K562 (cell line): ENCODE measurements at regions not wholly inside any gene's neighbourhood (a gene's known extent, or its start where the extent isn't known, plus 50 kb on each side); places are given as distances from the start of the nearest gene placed in this dataset.

ENCODE experiments used
- ATAC-seq: fragments of 200-7000 bp; cut with Tn5 transposase; 3 replicates; pipeline ENCODE4 v1.9.1; 2020; ENCODE audit warnings: moderate library complexity
- BruUV-seq: library from RNA; stranded (reverse); fragments of 400-500 nt; replicated peaks from 2 replicates; lab custom pipeline; 2021; lab: Mats Ljungman, UMichigan
- CTCF ChIA-PET: fragments of 300-600 bp; formaldehyde crosslinking; extraction: SDS; loops from one replicate; lab custom pipeline; 2021; ENCODE audit warnings: low intra/inter-chr PET ratio; lab: Yijun Ruan, JAX
- POLR2A ChIA-PET: fragments of 300-600, 350-650 bp; sonication (Branson Sonifier 250); formaldehyde crosslinking; extraction: SDS; loops from one replicate; lab custom pipeline; 2021; ENCODE audit warnings: antibody characterized with exemption, inconsistent platforms; lab: Yijun Ruan, JAX
- DNase-seq, 4 experiments: peaks; one replicate each; pipeline versions ENCODE4 v3.0.0 to v3.0.0-alpha.2; 2011 to 2018; ENCODE audit warnings: low spot score in 3 of 4, mixed read lengths in 3 of 4; ENCODE audit errors: extremely low read depth in 1 of 4
- FAIRE-seq: peaks from 2 replicates; lab custom pipeline; 2011; peaks lifted over from hg19 to GRCh38; lab: Jason Lieb, UNC
- H2AFZ ChIP-seq: 2 replicates; pipeline ENCODE4 v1.6.0; 2011; ENCODE audit warnings: low read depth, low read length, control low read depth, inconsistent platforms
- H3K27ac ChIP-seq: fragments of 200-600 bp; 3 replicates; pipeline ENCODE4 v1.8.0; 2011; ENCODE audit warnings: low read depth, mild to moderate bottlenecking, control low read depth, inconsistent platforms, low read length, moderate library complexity, mixed read lengths; ENCODE audit errors: extremely low read depth
- H3K27me3 ChIP-seq, 2 experiments: fragments of 300-600 bp in 1 of 2; 2 replicates in 1 of 2; 3 replicates in 1 of 2; pipeline versions ENCODE4 v1.6.0 to v1.8.0; 2011; ENCODE audit warnings: inconsistent platforms in 2 of 2, low read length in 2 of 2, mild to moderate bottlenecking in 1 of 2, mixed read lengths in 1 of 2, moderate library complexity in 1 of 2; ENCODE audit not compliant: control insufficient read depth in 2 of 2, insufficient read depth in 2 of 2
- H3K36me3 ChIP-seq: fragments of 300-600 bp; 3 replicates; pipeline ENCODE4 v1.8.0; 2011; ENCODE audit warnings: mild to moderate bottlenecking, low read length, inconsistent platforms; ENCODE audit not compliant: control insufficient read depth, insufficient read depth
- H3K4me1 ChIP-seq, 2 experiments: fragments of 200-600 bp in 1 of 2; replicated peaks in 1 of 2; 2 replicates in 1 of 2; 3 replicates in 1 of 2; pipeline versions ENCODE4 v1.5.1 to v1.8.0; 2011; ENCODE audit warnings: inconsistent platforms in 2 of 2, low read length in 2 of 2, mild to moderate bottlenecking in 1 of 2, mixed read lengths in 1 of 2, moderate library complexity in 1 of 2; ENCODE audit not compliant: control insufficient read depth in 2 of 2, insufficient read depth in 2 of 2
- H3K4me2 ChIP-seq: 2 replicates; pipeline ENCODE4 v1.6.1; 2011; ENCODE audit warnings: low read length, control low read depth, inconsistent platforms, mixed read lengths; ENCODE audit not compliant: insufficient read depth
- H3K4me3 ChIP-seq: fragments of 200-600 bp; sonication (generic), shearing (Covaris generic); 2 replicates; pipeline ENCODE4 v1.5.1; 2016; ENCODE audit warnings: control low read depth, inconsistent platforms
- H3K79me2 ChIP-seq: fragments of 200-600 bp; 3 replicates; pipeline ENCODE4 v1.8.0; 2011; ENCODE audit warnings: low read length, inconsistent platforms; ENCODE audit not compliant: control insufficient read depth, insufficient read depth
- H3K9ac ChIP-seq, 2 experiments: 2 replicates each; pipeline versions ENCODE4 v1.6.0 to v1.6.1; 2011; ENCODE audit warnings: low read depth in 2 of 2, low read length in 2 of 2, control low read depth in 1 of 2, inconsistent platforms in 1 of 2, mild to moderate bottlenecking in 1 of 2, mixed read lengths in 1 of 2; ENCODE audit not compliant: insufficient read depth in 1 of 2
- H3K9me1 ChIP-seq: one replicate; pipeline ENCODE4 v1.6.0; 2011; ENCODE audit warnings: inconsistent platforms, mild to moderate bottlenecking, low read length, moderate library complexity; ENCODE audit not compliant: control insufficient read depth, insufficient read depth
- H3K9me3 ChIP-seq: replicated peaks from 2 replicates; pipeline ENCODE4 v1.5.1; 2011; ENCODE audit warnings: low read depth, low read length, inconsistent platforms; ENCODE audit not compliant: control insufficient read depth, insufficient read depth
- H4K20me1 ChIP-seq: replicated peaks from 2 replicates; pipeline ENCODE4 v1.6.1; 2011; ENCODE audit warnings: low read length, inconsistent platforms, mixed read lengths; ENCODE audit not compliant: control insufficient read depth, insufficient read depth
- ATF2 ChIP-seq: sonication (generic); formaldehyde crosslinking; IDR thresholded peaks from 2 replicates; pipeline ENCODE4 v1.8.1; 2022; ENCODE audit warnings: missing genetic modification reagents
- C11orf30 ChIP-seq: fragments of 450-650 bp; IDR thresholded peaks from 2 replicates; pipeline ENCODE4 v1.6.1; 2016; ENCODE audit warnings: low read depth, mild to moderate bottlenecking
- E2F3 ChIP-seq: fragments of 250-450 bp; sonication (Bioruptor Pico); IDR thresholded peaks from 2 replicates; pipeline ENCODE4 v1.4.0; 2020; ENCODE audit warnings: mild to moderate bottlenecking
- EP400 ChIP-seq: fragments of 450-650 bp; IDR thresholded peaks from 2 replicates; pipeline ENCODE4 v1.6.1; 2017; ENCODE audit warnings: antibody characterized with exemption, mild to moderate bottlenecking, moderate library complexity
- HNRNPLL ChIP-seq: fragments of 200-400 bp; formaldehyde crosslinking; IDR thresholded peaks from 2 replicates; pipeline ENCODE4 v1.6.1; 2017; ENCODE audit warnings: low read length, low read depth, mild to moderate bottlenecking; ENCODE audit not compliant: poor library complexity, severe bottlenecking
- LARP7 ChIP-seq: fragments of 450-650 bp; IDR thresholded peaks from 2 replicates; pipeline ENCODE4 v1.6.1; 2016
- MLX ChIP-seq, 2 experiments: fragments of 450-650 bp in 1 of 2; sonication (generic) in 1 of 2; formaldehyde crosslinking; conservative IDR thresholded peaks; 2 replicates each; pipeline versions ENCODE4 v1.4.0 to v1.8.1; 2020 to 2022; ENCODE audit warnings: mild to moderate bottlenecking in 1 of 2, missing genetic modification reagents in 1 of 2
- MTA3 ChIP-seq: fragments of 450-650 bp; formaldehyde crosslinking; IDR thresholded peaks from 2 replicates; pipeline ENCODE4 v1.6.1; 2017; ENCODE audit warnings: mild to moderate bottlenecking, borderline replicate concordance
- TBP ChIP-seq: optimal IDR thresholded peaks from 2 replicates; pipeline ENCODE3; 2011; ENCODE audit warnings: low read depth, low read length, improper control_type of control experiment
- TOE1 ChIP-seq, 2 experiments: fragments of 450-650 bp in 1 of 2; sonication (generic) in 1 of 2; formaldehyde crosslinking in 1 of 2; IDR thresholded peaks; 2 replicates each; pipeline versions ENCODE4 v1.7.1 to v1.8.0; 2016 to 2022; ENCODE audit warnings: borderline replicate concordance in 2 of 2, mild to moderate bottlenecking in 2 of 2, antibody characterized with exemption in 1 of 2, inconsistent platforms in 1 of 2, low read depth in 1 of 2, missing genetic modification reagents in 1 of 2, moderate library complexity in 1 of 2
- ZNF124 ChIP-seq: sonication (generic); formaldehyde crosslinking; IDR thresholded peaks from 2 replicates; pipeline ENCODE4 v1.8.1; 2022; ENCODE audit warnings: missing genetic modification reagents
- ZNF282 ChIP-seq: sonication (generic); formaldehyde crosslinking; IDR thresholded peaks from 2 replicates; pipeline ENCODE4 v1.8.1; 2023; ENCODE audit warnings: missing genetic modification reagents
- ZNF77 ChIP-seq: fragments of 250-450 bp; sonication (Bioruptor Pico); IDR thresholded peaks from 2 replicates; pipeline ENCODE4 v1.5.0; 2020
- in situ Hi-C: fragments of 300-500 bp; cut with MboI; formaldehyde crosslinking; loops from 4 replicates; pipeline ENCODE4 v1.15.0; 2018; ENCODE audit warnings: inconsistent platforms, mixed read lengths
- intact Hi-C: fragments of 100-400 bp; cut with micrococcal nuclease; formaldehyde crosslinking; loops from 2 replicates; pipeline ENCODE4 v1.14.2; 2022

- in situ Hi-C loops: no loop called here
- Histone ChIP-seq H3K9me1 (no peaks in the 10 kb centered on the region), H3K27ac (no peak overlapping the region), H3K9ac (no peak overlapping the region), H4K20me1 (no peaks in the 10 kb centered on the region), H3K4me3 (no peak overlapping the region), H3K36me3 (no peaks in the 10 kb centered on the region), H3K9me3 (no peaks in the 10 kb centered on the region), H3K4me2 (no peak overlapping the region), H3K27me3 (no peaks in the 10 kb centered on the region), H2AFZ (no peak overlapping the region), H3K4me1 (no peaks in the 10 kb centered on the region)
- intact Hi-C loops: no loop called here
- BruUV-seq: no TSS peak
- FAIRE-seq: no peak
- no peak for DNase-seq
- POLR2A ChIA-PET: no interaction called here
- ATAC-seq: no peak
- TF ChIP-seq E2F3 (CRISPR knock-in tag) (no peak), MTA3 (no peak), EP400 (no peak), MLX (CRISPR knock-in tag; conservative IDR thresholded peaks at IDR 0.05) (no peak), HNRNPLL (no peak), TBP (no peak), ZNF124 (CRISPR knock-in tag) (no peak), C11orf30 (no peak), ZNF282 (CRISPR knock-in tag) (no peak), ZNF77 (CRISPR knock-in tag) (no peak), LARP7 (no peak), ATF2 (CRISPR knock-in tag) (no peak), TOE1 (IDR thresholded peaks at IDR 0.05; ENCODE audit: borderline replicate concordance) (no peak), TOE1 (CRISPR knock-in tag; IDR thresholded peaks at IDR 0.05; ENCODE audit: borderline replicate concordance, low read depth) (no peak)
- TF ChIP-seq, all 486 proteins: peak for 0
- H3K79me2 ChIP-seq: no peaks in the 10 kb centered on the region
- CTCF ChIA-PET: no interaction called here
These were observed 134.5 kb downstream of the C9orf152 start for GRCh38 chr9:110073356-110073905.
